Panc1 (cell line): ENCODE measurements at regions not wholly inside any gene's neighbourhood (a gene's known extent, or its start where the extent isn't known, plus 50 kb on each side); places are given as distances from the start of the nearest gene placed in this dataset.
"Not testable (repeated sequence)": the region's sequence is repeated elsewhere in the genome, so short reads cannot be mapped to it uniquely, and the experiment has no call there.

Source experiments
- POLR2AphosphoS5 ChIP-seq: IDR thresholded peaks from 2 replicates; pipeline ENCODE4 v1.6.1; 2012; ENCODE audit warnings: mild to moderate bottlenecking, low read depth, low read length, moderate library complexity
- SIN3A ChIP-seq: IDR thresholded peaks from 2 replicates; pipeline ENCODE4 v1.6.1; 2012; ENCODE audit warnings: low read depth, mild to moderate bottlenecking, low read length, moderate library complexity, borderline replicate concordance; ENCODE audit not compliant: insufficient read depth
- TCF7L2 ChIP-seq: IDR thresholded peaks from 2 replicates; pipeline ENCODE4 v1.6.1; 2011; ENCODE audit warnings: mild to moderate bottlenecking, low read depth, low read length, inconsistent platforms
- TF ChIP-seq, protein P1 (sequence below): fragments of 450-650 bp; IDR thresholded peaks from 2 replicates; pipeline ENCODE4 v1.5.1; 2017; ENCODE audit warnings: mild to moderate bottlenecking
- TF ChIP-seq, protein P2 (sequence below), 2 experiments: IDR thresholded peaks; 2 replicates each; pipeline ENCODE4 v1.6.1; 2011 to 2012; ENCODE audit warnings: low read depth in 2 of 2, control low read depth in 1 of 2, low read length in 1 of 2, mild to moderate bottlenecking in 1 of 2, moderate library complexity in 1 of 2; ENCODE audit not compliant: insufficient read depth in 1 of 2

DNA sequence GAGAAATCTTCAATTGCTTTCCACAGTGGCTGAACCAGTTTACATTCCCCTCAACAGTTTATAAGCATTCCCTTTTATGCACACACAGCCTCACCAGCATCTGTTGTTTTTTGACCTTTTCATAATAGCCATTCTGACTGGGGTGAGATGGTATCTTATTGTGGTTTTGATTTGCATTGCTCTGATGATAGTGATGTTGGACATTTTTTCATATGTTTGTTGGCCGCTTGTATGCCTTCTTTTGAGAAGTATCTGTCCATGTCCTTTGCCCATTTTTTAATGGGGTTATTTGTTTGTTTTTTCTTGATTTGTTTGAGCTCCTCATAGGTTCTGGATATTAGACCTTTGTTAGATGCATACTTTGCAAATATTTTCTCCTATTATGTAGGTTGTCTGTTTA lies 226.1 kb downstream of the SPATA31A6 start:
- TF ChIP-seq, protein P1, sequence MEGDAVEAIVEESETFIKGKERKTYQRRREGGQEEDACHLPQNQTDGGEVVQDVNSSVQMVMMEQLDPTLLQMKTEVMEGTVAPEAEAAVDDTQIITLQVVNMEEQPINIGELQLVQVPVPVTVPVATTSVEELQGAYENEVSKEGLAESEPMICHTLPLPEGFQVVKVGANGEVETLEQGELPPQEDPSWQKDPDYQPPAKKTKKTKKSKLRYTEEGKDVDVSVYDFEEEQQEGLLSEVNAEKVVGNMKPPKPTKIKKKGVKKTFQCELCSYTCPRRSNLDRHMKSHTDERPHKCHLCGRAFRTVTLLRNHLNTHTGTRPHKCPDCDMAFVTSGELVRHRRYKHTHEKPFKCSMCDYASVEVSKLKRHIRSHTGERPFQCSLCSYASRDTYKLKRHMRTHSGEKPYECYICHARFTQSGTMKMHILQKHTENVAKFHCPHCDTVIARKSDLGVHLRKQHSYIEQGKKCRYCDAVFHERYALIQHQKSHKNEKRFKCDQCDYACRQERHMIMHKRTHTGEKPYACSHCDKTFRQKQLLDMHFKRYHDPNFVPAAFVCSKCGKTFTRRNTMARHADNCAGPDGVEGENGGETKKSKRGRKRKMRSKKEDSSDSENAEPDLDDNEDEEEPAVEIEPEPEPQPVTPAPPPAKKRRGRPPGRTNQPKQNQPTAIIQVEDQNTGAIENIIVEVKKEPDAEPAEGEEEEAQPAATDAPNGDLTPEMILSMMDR: not testable (repeated sequence)
- TF ChIP-seq, protein P2, sequence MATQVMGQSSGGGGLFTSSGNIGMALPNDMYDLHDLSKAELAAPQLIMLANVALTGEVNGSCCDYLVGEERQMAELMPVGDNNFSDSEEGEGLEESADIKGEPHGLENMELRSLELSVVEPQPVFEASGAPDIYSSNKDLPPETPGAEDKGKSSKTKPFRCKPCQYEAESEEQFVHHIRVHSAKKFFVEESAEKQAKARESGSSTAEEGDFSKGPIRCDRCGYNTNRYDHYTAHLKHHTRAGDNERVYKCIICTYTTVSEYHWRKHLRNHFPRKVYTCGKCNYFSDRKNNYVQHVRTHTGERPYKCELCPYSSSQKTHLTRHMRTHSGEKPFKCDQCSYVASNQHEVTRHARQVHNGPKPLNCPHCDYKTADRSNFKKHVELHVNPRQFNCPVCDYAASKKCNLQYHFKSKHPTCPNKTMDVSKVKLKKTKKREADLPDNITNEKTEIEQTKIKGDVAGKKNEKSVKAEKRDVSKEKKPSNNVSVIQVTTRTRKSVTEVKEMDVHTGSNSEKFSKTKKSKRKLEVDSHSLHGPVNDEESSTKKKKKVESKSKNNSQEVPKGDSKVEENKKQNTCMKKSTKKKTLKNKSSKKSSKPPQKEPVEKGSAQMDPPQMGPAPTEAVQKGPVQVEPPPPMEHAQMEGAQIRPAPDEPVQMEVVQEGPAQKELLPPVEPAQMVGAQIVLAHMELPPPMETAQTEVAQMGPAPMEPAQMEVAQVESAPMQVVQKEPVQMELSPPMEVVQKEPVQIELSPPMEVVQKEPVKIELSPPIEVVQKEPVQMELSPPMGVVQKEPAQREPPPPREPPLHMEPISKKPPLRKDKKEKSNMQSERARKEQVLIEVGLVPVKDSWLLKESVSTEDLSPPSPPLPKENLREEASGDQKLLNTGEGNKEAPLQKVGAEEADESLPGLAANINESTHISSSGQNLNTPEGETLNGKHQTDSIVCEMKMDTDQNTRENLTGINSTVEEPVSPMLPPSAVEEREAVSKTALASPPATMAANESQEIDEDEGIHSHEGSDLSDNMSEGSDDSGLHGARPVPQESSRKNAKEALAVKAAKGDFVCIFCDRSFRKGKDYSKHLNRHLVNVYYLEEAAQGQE (IDR thresholded peaks at IDR 0.05; ENCODE audit: insufficient read depth in 1 of 2, low read depth in 2 of 2, low read length in 1 of 2): not testable (repeated sequence)
- not testable (repeated sequence) for TF ChIP-seq SIN3A, POLR2AphosphoS5, TCF7L2
